K562 (cell line): ENCODE measurements at regions not wholly inside any gene's neighbourhood (a gene's known extent, or its start where the extent isn't known, plus 50 kb on each side); places are given as distances from the start of the nearest gene placed in this dataset.

ENCODE experiments used
- BACH1 ChIP-seq: fragments of 200-800 bp; sonication (Bioruptor generic); IDR thresholded peaks from 2 replicates; pipeline ENCODE4 v1.6.1; 2016; ENCODE audit warnings: missing genetic modification characterization, missing compliant biosample characterization
- CBFB ChIP-seq: sonication (generic); formaldehyde crosslinking; IDR thresholded peaks from 2 replicates; pipeline ENCODE4 v1.4.0; 2020; ENCODE audit warnings: mild to moderate bottlenecking, missing genetic modification reagents
- CTCF ChIP-seq, 3 experiments: IDR thresholded peaks in 2 of 3; conservative IDR thresholded peaks in 1 of 3; 2 replicates each; pipeline ENCODE4 v1.5.1; 2011 to 2012; ENCODE audit warnings: low read length in 3 of 3, mild to moderate bottlenecking in 3 of 3, control low read depth in 2 of 3, improper control_type of control experiment in 1 of 3, inconsistent platforms in 1 of 3, low read depth in 1 of 3, mixed read lengths in 1 of 3, moderate library complexity in 1 of 3; ENCODE audit not compliant: insufficient read depth in 2 of 3
- EP300 ChIP-seq: IDR thresholded peaks from 2 replicates; pipeline ENCODE4 v1.6.1; 2012; ENCODE audit warnings: low read length, improper control_type of control experiment
- ETV5 ChIP-seq: sonication (generic); formaldehyde crosslinking; IDR thresholded peaks from 2 replicates; pipeline ENCODE4 v1.4.0; 2020; ENCODE audit warnings: low read depth, mild to moderate bottlenecking, missing genetic modification reagents
- ETV6 ChIP-seq, 3 experiments: fragments of 150-350 bp in 1 of 3; sonication (generic) in 1 of 3; formaldehyde crosslinking in 1 of 3; IDR thresholded peaks; 2 replicates each; pipeline versions ENCODE4 v1.6.1 to v1.8.0; 2014 to 2022; ENCODE audit warnings: borderline replicate concordance in 2 of 3, low read depth in 2 of 3, antibody characterized with exemption in 1 of 3, low read length in 1 of 3, mild to moderate bottlenecking in 1 of 3, missing genetic modification reagents in 1 of 3
- KAT7 ChIP-seq: sonication (generic); formaldehyde crosslinking; IDR thresholded peaks from 2 replicates; pipeline ENCODE4 v1.8.0; 2022; ENCODE audit warnings: missing genetic modification reagents, mild to moderate bottlenecking, borderline replicate concordance
- NR1H2 ChIP-seq: sonication (generic); formaldehyde crosslinking; IDR thresholded peaks from 2 replicates; pipeline ENCODE4 v1.4.0; 2020; ENCODE audit warnings: mild to moderate bottlenecking, missing genetic modification reagents
- POLR2A ChIP-seq: fragments of 450-650 bp; conservative IDR thresholded peaks from 2 replicates; pipeline ENCODE4 v1.6.1; 2016
- PRDM10 ChIP-seq: fragments of 450-650 bp; IDR thresholded peaks from 2 replicates; pipeline ENCODE4 v1.6.1; 2018; ENCODE audit not compliant: partially characterized antibody
- RAD21 ChIP-seq, 2 experiments: fragments of 250-450 bp in 1 of 2; fragments of 450-650 bp in 1 of 2; sonication (Bioruptor Pico) in 1 of 2; formaldehyde crosslinking in 1 of 2; IDR thresholded peaks in 1 of 2; conservative IDR thresholded peaks in 1 of 2; 2 replicates each; pipeline versions ENCODE4 v1.4.0 to v1.8.0; 2020 to 2022; ENCODE audit warnings: mild to moderate bottlenecking in 2 of 2, moderate library complexity in 1 of 2
- SMARCE1 ChIP-seq: fragments of 450-650 bp; IDR thresholded peaks from 2 replicates; pipeline ENCODE4 v1.7.1; 2016; ENCODE audit warnings: mild to moderate bottlenecking
- YY1 ChIP-seq, 3 experiments: IDR thresholded peaks; 2 replicates each; pipeline ENCODE4 v1.6.1; 2011; ENCODE audit warnings: low read length in 2 of 3, mild to moderate bottlenecking in 2 of 3, moderate library complexity in 2 of 3, borderline replicate concordance in 1 of 3, control low read depth in 1 of 3, low read depth in 1 of 3; ENCODE audit not compliant: insufficient read depth in 3 of 3, insufficient replicate concordance in 2 of 3, control insufficient read depth in 1 of 3, insufficient read length in 1 of 3; ENCODE audit errors: extremely low read depth in 1 of 3

- TF ChIP-seq CTCF (IDR thresholded peaks at IDR 0.05 in 2 of 3, conservative IDR thresholded peaks at IDR 0.05 in 1 of 3; ENCODE audit: insufficient read depth in 2 of 3, low read depth in 1 of 3, low read length in 3 of 3) (no peak), NR1H2 (CRISPR knock-in tag) (no peak), CBFB (no peak), YY1 (IDR thresholded peaks at IDR 0.05; ENCODE audit: borderline replicate concordance in 1 of 3, control insufficient read depth in 1 of 3, extremely low read depth in 1 of 3, insufficient read depth in 3 of 3, insufficient read length in 1 of 3, insufficient replicate concordance in 2 of 3, low read depth in 1 of 3, low read length in 2 of 3) (no peak), BACH1 (no peak), EP300 (no peak), ETV5 (CRISPR knock-in tag) (no peak), POLR2A (no peak), KAT7 (CRISPR knock-in tag) (no peak), ETV6 (IDR thresholded peaks at IDR 0.05; ENCODE audit: borderline replicate concordance in 1 of 2, low read depth in 2 of 2, low read length in 1 of 2) (no peak), ETV6 (CRISPR knock-in tag; IDR thresholded peaks at IDR 0.05; ENCODE audit: borderline replicate concordance) (no peak), RAD21 (CRISPR knock-in tag; conservative IDR thresholded peaks at IDR 0.05 in 1 of 2, IDR thresholded peaks at IDR 0.05 in 1 of 2) (no peak), PRDM10 (no peak), SMARCE1 (no peak)
Observed at GRCh38 chr3:30549600-30549999, 56.8 kb upstream of the TGFBR2 start.
